PC-9 (cell line): ENCODE measurements at regions not wholly inside any gene's neighbourhood (a gene's known extent, or its start where the extent isn't known, plus 50 kb on each side); places are given as distances from the start of the nearest gene placed in this dataset.

ENCODE experiments used
- CTCF ChIP-seq: fragments of 200-600 bp; sonication (generic); conservative IDR thresholded peaks from 2 replicates; pipeline ENCODE4 v1.6.1; 2017; ENCODE audit warnings: mixed run types, antibody characterized with exemption, mild to moderate bottlenecking, moderate library complexity
- EZH2 ChIP-seq: fragments of 200-600 bp; sonication (generic); IDR thresholded peaks from 2 replicates; pipeline ENCODE4 v1.8.0; 2017; ENCODE audit warnings: antibody characterized with exemption, low read depth

- TF ChIP-seq CTCF (no peak), EZH2 (no peak)
These were observed 531.5 kb downstream of the COL12A1 start for GRCh38 chr6:74674377-74674776.
